GM23248 (cell line): ENCODE measurements at regions not wholly inside any gene's neighbourhood (a gene's known extent, or its start where the extent isn't known, plus 50 kb on each side); places are given as distances from the start of the nearest gene placed in this dataset.

Experiments
- DNase-seq: peaks from one replicate; pipeline ENCODE4 v3.0.0-alpha.2; 2015
- H2AFZ ChIP-seq: fragments of 200-600 bp; sonication (generic); 2 replicates; pipeline ENCODE4 v1.6.1; 2016; ENCODE audit warnings: antibody characterized with exemption
- H3F3A ChIP-seq: fragments of 200-600 bp; sonication (generic); 2 replicates; pipeline ENCODE4 v1.6.1; 2016; ENCODE audit warnings: mild to moderate bottlenecking, antibody characterized with exemption, mixed run types; ENCODE audit not compliant: insufficient read depth
- H3K27ac ChIP-seq: fragments of 200-600 bp; sonication (generic); 2 replicates; pipeline ENCODE4 v1.5.1; 2016; ENCODE audit warnings: mild to moderate bottlenecking
- H3K27me3 ChIP-seq: fragments of 200-600 bp; sonication (generic); replicated peaks from 2 replicates; pipeline ENCODE4 v1.6.1; 2016; ENCODE audit warnings: mild to moderate bottlenecking; ENCODE audit not compliant: insufficient read depth
- H3K36me3 ChIP-seq: fragments of 200-600 bp; sonication (generic); 2 replicates; pipeline ENCODE4 v1.6.1; 2016; ENCODE audit warnings: low read depth, mild to moderate bottlenecking
- H3K4me1 ChIP-seq: fragments of 200-600 bp; sonication (generic); 2 replicates; pipeline ENCODE4 v1.6.1; 2016; ENCODE audit warnings: mild to moderate bottlenecking; ENCODE audit not compliant: insufficient read depth
- H3K4me2 ChIP-seq: fragments of 200-600 bp; sonication (generic); one replicate; pipeline ENCODE4 v1.6.1; 2016; ENCODE audit warnings: mild to moderate bottlenecking; ENCODE audit not compliant: unreplicated experiment
- H3K4me3 ChIP-seq: fragments of 200-600 bp; sonication (generic); 2 replicates; pipeline ENCODE4 v1.5.1; 2016; ENCODE audit warnings: mild to moderate bottlenecking
- H3K79me2 ChIP-seq: fragments of 200-600 bp; sonication (generic); 2 replicates; pipeline ENCODE4 v1.6.1; 2016; ENCODE audit warnings: mild to moderate bottlenecking; ENCODE audit not compliant: insufficient read depth
- H3K9ac ChIP-seq: fragments of 200-600 bp; sonication (generic); 2 replicates; pipeline ENCODE4 v1.6.1; 2016; ENCODE audit warnings: mild to moderate bottlenecking
- H3K9me2 ChIP-seq: fragments of 200-600 bp; sonication (generic); 2 replicates; pipeline ENCODE4 v1.6.1; 2016; ENCODE audit warnings: mixed run types, mild to moderate bottlenecking, moderate library complexity; ENCODE audit not compliant: insufficient read depth
- H3K9me3 ChIP-seq: fragments of 200-600 bp; sonication (generic); one replicate; pipeline ENCODE4 v1.6.1; 2017; ENCODE audit warnings: low read depth
- H4K20me1 ChIP-seq: fragments of 200-600 bp; sonication (generic); 2 replicates; pipeline ENCODE4 v1.6.0; 2016; ENCODE audit not compliant: insufficient read depth
- EZH2 ChIP-seq: fragments of 200-600 bp; sonication (generic); IDR thresholded peaks from 2 replicates; pipeline ENCODE4 v1.6.1; 2018; ENCODE audit warnings: antibody characterized with exemption, mild to moderate bottlenecking; ENCODE audit not compliant: insufficient read depth, poor library complexity, severe bottlenecking
- EZH2phosphoT487 ChIP-seq: fragments of 200-600 bp; sonication (generic); IDR thresholded peaks from 2 replicates; pipeline ENCODE4 v1.6.1; 2018; ENCODE audit warnings: antibody characterized with exemption, moderate library complexity, mild to moderate bottlenecking, low read depth; ENCODE audit not compliant: insufficient read depth
- WGBS, 2 experiments: methylation state at CpG; one replicate each; pipeline ENCODE4 v1.1.6; 2015 to 2017; ENCODE audit warnings: low lambda C conversion rate in 2 of 2, low coverage in 1 of 2; ENCODE audit errors: missing lambda C conversion rate in 2 of 2; 5-methylcytosine and 5-hydroxymethylcytosine counted together
- in situ Hi-C: fragments of 300-500 bp; cut with MboI; formaldehyde crosslinking; loops from 2 replicates; pipeline ENCODE4 v1.15.0; 2020

GRCh38 chr10:21196822-21197395, 299.8 kb upstream of the NEBL start:
- DNase-seq, result no peak
- Histone ChIP-seq H3K27ac (no peak overlapping the region), H3K9me2 (no peaks in the 10 kb centered on the region), H3K27me3 (no peaks in the 10 kb centered on the region), H3K36me3 (no peaks in the 10 kb centered on the region), H4K20me1 (no peaks in the 10 kb centered on the region), H3K9ac (no peak overlapping the region), H3F3A (no peaks in the 10 kb centered on the region), H3K79me2 (no peaks in the 10 kb centered on the region), H3K4me2 (no peak overlapping the region), H2AFZ (no peak overlapping the region), H3K4me3 (no peak overlapping the region), H3K9me3 (no peaks in the 10 kb centered on the region), H3K4me1 (no peaks in the 10 kb centered on the region)
- 48 to 52% methylated on average over 5 of the region's 5 CpGs for WGBS, 2 experiments
- in situ Hi-C loops, result no loop called here
- TF ChIP-seq EZH2 (no peak), EZH2phosphoT487 (no peak)

DNA sequence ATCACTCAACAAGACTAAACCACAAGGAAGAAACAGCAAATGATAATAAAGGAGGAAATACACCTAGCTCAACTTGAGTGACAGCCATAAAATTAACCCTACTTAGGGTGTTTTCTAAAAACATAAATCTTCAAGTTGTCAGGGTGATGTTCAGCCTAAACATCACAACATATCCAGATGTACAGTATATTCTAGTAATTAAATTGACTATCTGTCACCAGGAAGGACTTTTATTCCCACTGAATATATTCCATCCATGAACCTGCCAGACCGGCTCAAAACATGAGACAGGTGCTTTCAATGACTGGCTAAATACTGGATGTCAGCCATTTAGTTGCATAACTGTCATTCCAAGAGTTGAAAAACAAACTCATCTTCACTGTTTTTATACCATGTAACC, 298.1 kb upstream of the NEBL start:
- Histone ChIP-seq H3K4me1 (no peaks in the 10 kb centered on the region), H3K4me3 (no peak overlapping the region), H2AFZ (no peak overlapping the region), H3K9ac (no peak overlapping the region), H3K9me3 (no peaks in the 10 kb centered on the region), H3K27ac (no peak overlapping the region), H3K36me3 (no peaks in the 10 kb centered on the region), H3K9me2 (0 out of 2 replicates have a peak, but pooled peaks cover 3% of the 10 kb centered on the region), H3K4me2 (no peak overlapping the region), H3K27me3 (no peaks in the 10 kb centered on the region), H3F3A (no peaks in the 10 kb centered on the region), H4K20me1 (no peaks in the 10 kb centered on the region), H3K79me2 (no peaks in the 10 kb centered on the region)
- in situ Hi-C loops, result no loop called here
- 36% methylated on average over 1 of the region's 1 CpG for WGBS, 2 experiments
- TF ChIP-seq EZH2phosphoT487 (no peak), EZH2 (no peak)
- DNase-seq, result no peak

GRCh38 chr10:21194510-21194993, 297.4 kb upstream of the NEBL start:
- in situ Hi-C loops, result no loop called here

DNA sequence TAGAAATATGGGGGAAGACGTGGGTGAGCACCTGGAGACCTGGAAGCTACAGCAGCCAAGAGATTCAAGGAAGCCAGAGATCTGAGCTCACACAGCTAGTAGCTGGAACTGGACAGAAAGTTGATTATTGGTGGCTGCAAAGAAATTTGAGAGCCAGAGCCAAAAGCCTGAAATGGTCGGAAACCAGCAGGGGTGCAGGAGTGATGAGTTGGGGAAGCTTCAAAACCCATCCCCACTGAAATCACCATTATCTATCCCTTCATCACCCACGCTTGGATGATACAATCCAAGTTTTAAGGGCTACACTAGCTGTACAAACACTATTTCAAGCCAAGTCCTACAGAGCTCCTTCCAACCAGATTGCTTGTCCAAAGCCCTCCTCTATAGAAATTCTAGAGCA, 296.1 kb upstream of the NEBL start:
- 38 to 42% methylated on average over 3 of the region's 3 CpGs for WGBS, 2 experiments
- no peaks in the 10 kb centered on the region for H3K4me1 ChIP-seq
- no peaks in the 10 kb centered on the region for H4K20me1 ChIP-seq
- in situ Hi-C loops, result no loop called here
- H2AFZ ChIP-seq, result no peak overlapping the region
- no peak overlapping the region for H3K9ac ChIP-seq
- H3K27me3 ChIP-seq, result no peaks in the 10 kb centered on the region
- H3K9me2 ChIP-seq, result 0 out of 2 replicates have a peak, but pooled peaks cover 3% of the 10 kb centered on the region
- H3K36me3 ChIP-seq, result no peaks in the 10 kb centered on the region
- no peak overlapping the region for H3K27ac ChIP-seq
- H3K4me3 ChIP-seq, result no peak overlapping the region
- DNase-seq, result no peak
- no peaks in the 10 kb centered on the region for H3F3A ChIP-seq
- H3K79me2 ChIP-seq, result no peaks in the 10 kb centered on the region
- TF ChIP-seq EZH2 (no peak), EZH2phosphoT487 (no peak)
- H3K4me2 ChIP-seq, result no peak overlapping the region
- no peaks in the 10 kb centered on the region for H3K9me3 ChIP-seq

More at GRCh38 chr10:21194510-21194993, 297.4 kb upstream of the NEBL start:
- H4K20me1 ChIP-seq, result no peaks in the 10 kb centered on the region
- no peaks in the 10 kb centered on the region for H3K27me3 ChIP-seq
- no peak overlapping the region for H3K4me2 ChIP-seq
- no peak for DNase-seq
- H3K4me3 ChIP-seq, result no peak overlapping the region
- H3K9me2 ChIP-seq, result 0 out of 2 replicates have a peak, but pooled peaks cover 3% of the 10 kb centered on the region
- no peak overlapping the region for H3K27ac ChIP-seq
- no peaks in the 10 kb centered on the region for H3K9me3 ChIP-seq
- H3K36me3 ChIP-seq, result no peaks in the 10 kb centered on the region
- H3F3A ChIP-seq, result no peaks in the 10 kb centered on the region
- no peaks in the 10 kb centered on the region for H3K4me1 ChIP-seq
- no peak for TF ChIP-seq EZH2phosphoT487
- no peak for TF ChIP-seq EZH2
- no peak overlapping the region for H3K9ac ChIP-seq
- WGBS, 2 experiments, result 37 to 44% methylated on average over 5 of the region's 5 CpGs
- no peak overlapping the region for H2AFZ ChIP-seq
- no peaks in the 10 kb centered on the region for H3K79me2 ChIP-seq
